Stomach (tissue), 4 donors: ENCODE measurements at regions not wholly inside any gene's neighbourhood (a gene's known extent, or its start where the extent isn't known, plus 50 kb on each side); places are given as distances from the start of the nearest gene placed in this dataset.

Experiments
- CTCF ChIP-seq, 7 experiments: fragments of 450-650 bp in 4 of 7; fragments of 200-600 bp in 3 of 7; sonication (generic) in 3 of 7; IDR thresholded peaks; one replicate each; pipeline ENCODE4 v1.5.1; 2016 to 2019; ENCODE audit warnings: antibody characterized with exemption in 7 of 7, control low read depth in 2 of 7, mild to moderate bottlenecking in 1 of 7
- POLR2AphosphoS5 ChIP-seq, 3 donors: sonication (generic); formaldehyde crosslinking; IDR thresholded peaks; one replicate each; pipeline ENCODE4 v1.6.1; 2016; ENCODE audit warnings: antibody characterized with exemption in 3 of 3

GRCh38 chr2:189369566-189369965 is 71.7 kb upstream of the WDR75 start:
- TF ChIP-seq POLR2AphosphoS5 (IDR thresholded peaks at IDR 0.05): no peak
- no peak for TF ChIP-seq CTCF (IDR thresholded peaks at IDR 0.05)
